CD4-positive, alpha-beta T cell (primary cell): ENCODE measurements at regions not wholly inside any gene's neighbourhood (a gene's known extent, or its start where the extent isn't known, plus 50 kb on each side); places are given as distances from the start of the nearest gene placed in this dataset.

ENCODE experiments used
- ATAC-seq: fragments of 200-7000 bp; cut with Tn5 transposase; one replicate; pipeline ENCODE4 v1.10.0; 2022; ENCODE audit warnings: mild to moderate bottlenecking; ENCODE audit not compliant: poor library complexity
- CTCF ChIA-PET: fragments of 350-600 bp; sonication (Branson Sonifier 250); formaldehyde crosslinking; loops from one replicate; lab custom pipeline; 2021; ENCODE audit warnings: antibody characterized with exemption, inconsistent platforms; lab: Charles Lee
- POLR2A ChIA-PET: fragments of 350-600 bp; sonication (Branson Sonifier 250); formaldehyde crosslinking; loops from one replicate; lab custom pipeline; 2021; ENCODE audit warnings: antibody characterized with exemption, inconsistent platforms; lab: Charles Lee
- DNase-seq, 14 experiments: peaks; one replicate each; pipeline ENCODE4 v3.0.0-alpha.2; 2013 to 2020; ENCODE audit warnings: mixed read lengths in 2 of 14
- H3K27ac ChIP-seq, 2 donors: one replicate each; pipeline versions ENCODE4 v1.5.1 to v1.7.0; 2013; ENCODE audit warnings: low read length in 2 of 2, low read depth in 1 of 2, mild to moderate bottlenecking in 1 of 2
- H3K27me3 ChIP-seq, 2 experiments: 1 replicate in 1 of 2; 2 replicates in 1 of 2; pipeline versions ENCODE4 v1.6.1 to v1.7.0; 2013; ENCODE audit warnings: low read length in 2 of 2, control low read depth in 1 of 2, mild to moderate bottlenecking in 1 of 2, moderate library complexity in 1 of 2; ENCODE audit not compliant: insufficient read depth in 2 of 2, control insufficient read depth in 1 of 2
- H3K36me3 ChIP-seq: one replicate; pipeline ENCODE4 v1.6.1; 2013; ENCODE audit warnings: low read length, control low read depth; ENCODE audit not compliant: insufficient read depth
- H3K4me1 ChIP-seq: one replicate; pipeline ENCODE4 v1.6.1; 2013; ENCODE audit warnings: low read length, control low read depth; ENCODE audit not compliant: insufficient read depth
- H3K4me3 ChIP-seq: one replicate; pipeline ENCODE4 v1.5.1; 2013; ENCODE audit warnings: mild to moderate bottlenecking, low read length, moderate library complexity
- H3K9me3 ChIP-seq, 2 experiments: 1 replicate in 1 of 2; 2 replicates in 1 of 2; pipeline versions ENCODE4 v1.6.1 to v1.7.0; 2013; ENCODE audit warnings: low read length in 2 of 2, mild to moderate bottlenecking in 2 of 2, control low read depth in 1 of 2, moderate library complexity in 1 of 2; ENCODE audit not compliant: control insufficient read depth in 1 of 2, insufficient read depth in 1 of 2
- H3K27ac Mint-ChIP-seq: one replicate; pipeline ENCODE4 v1.8.0; 2020; ENCODE audit warnings: mixed read lengths
- H3K27me3 Mint-ChIP-seq: one replicate; pipeline ENCODE4 v1.8.0; 2021; ENCODE audit warnings: mixed read lengths
- H3K36me3 Mint-ChIP-seq: one replicate; pipeline ENCODE4 v1.8.0; 2021; ENCODE audit warnings: low read depth, mixed read lengths
- H3K4me1 Mint-ChIP-seq: one replicate; pipeline ENCODE4 v1.8.0; 2021; ENCODE audit warnings: low read depth, mixed read lengths
- H3K4me3 Mint-ChIP-seq: one replicate; pipeline ENCODE4 v1.8.0; 2020; ENCODE audit warnings: mild to moderate bottlenecking, mixed read lengths
- H3K9me3 Mint-ChIP-seq: one replicate; pipeline ENCODE4 v1.8.0; 2020; ENCODE audit warnings: mixed read lengths
- intact Hi-C, 2 experiments: fragments of 100-400 bp; cut with DNase I in 1 of 2; cut with micrococcal nuclease in 1 of 2; formaldehyde crosslinking; loops; one replicate each; pipeline versions ENCODE4 v1.15.1 to v1.9.0; 2023 to 2025; cut with DNase I, micrococcal nuclease
- TF ChIP-seq, protein P1 (sequence below): fragments of 200-600 bp; IDR thresholded peaks from one replicate; pipeline ENCODE4 v1.8.0; 2022; ENCODE audit warnings: antibody characterized with exemption, mild to moderate bottlenecking

GRCh38 chr1:4553761-4554160 lies 100.6 kb upstream of the AJAP1 start:
- no peak for ATAC-seq
- Mint-ChIP-seq H3K27ac (no peak overlapping the region), H3K36me3 (no peaks in the 10 kb centered on the region), H3K4me3 (no peak overlapping the region), H3K27me3 (peaks cover 15% of the 10 kb centered on the region), H3K4me1 (no peaks in the 10 kb centered on the region), H3K9me3 (peaks cover 3% of the 10 kb centered on the region)
- Histone ChIP-seq H3K4me3 (no peak overlapping the region), H3K9me3 (no peaks in the 10 kb centered on the region), H3K27ac (no peak overlapping the region), H3K27me3 (no peaks in the 10 kb centered on the region), H3K36me3 (no peaks in the 10 kb centered on the region), H3K4me1 (no peaks in the 10 kb centered on the region)
- CTCF ChIA-PET: no interaction called here
- intact Hi-C loops: no loop called here
- DNase-seq: no peak
- POLR2A ChIA-PET: no interaction called here
- TF ChIP-seq, protein P1, sequence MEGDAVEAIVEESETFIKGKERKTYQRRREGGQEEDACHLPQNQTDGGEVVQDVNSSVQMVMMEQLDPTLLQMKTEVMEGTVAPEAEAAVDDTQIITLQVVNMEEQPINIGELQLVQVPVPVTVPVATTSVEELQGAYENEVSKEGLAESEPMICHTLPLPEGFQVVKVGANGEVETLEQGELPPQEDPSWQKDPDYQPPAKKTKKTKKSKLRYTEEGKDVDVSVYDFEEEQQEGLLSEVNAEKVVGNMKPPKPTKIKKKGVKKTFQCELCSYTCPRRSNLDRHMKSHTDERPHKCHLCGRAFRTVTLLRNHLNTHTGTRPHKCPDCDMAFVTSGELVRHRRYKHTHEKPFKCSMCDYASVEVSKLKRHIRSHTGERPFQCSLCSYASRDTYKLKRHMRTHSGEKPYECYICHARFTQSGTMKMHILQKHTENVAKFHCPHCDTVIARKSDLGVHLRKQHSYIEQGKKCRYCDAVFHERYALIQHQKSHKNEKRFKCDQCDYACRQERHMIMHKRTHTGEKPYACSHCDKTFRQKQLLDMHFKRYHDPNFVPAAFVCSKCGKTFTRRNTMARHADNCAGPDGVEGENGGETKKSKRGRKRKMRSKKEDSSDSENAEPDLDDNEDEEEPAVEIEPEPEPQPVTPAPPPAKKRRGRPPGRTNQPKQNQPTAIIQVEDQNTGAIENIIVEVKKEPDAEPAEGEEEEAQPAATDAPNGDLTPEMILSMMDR: no peak

GRCh38 chr1:4554271-4554865 lies 100.0 kb upstream of the AJAP1 start:
- H3K36me3 ChIP-seq: no peaks in the 10 kb centered on the region
- H3K27me3 ChIP-seq: no peaks in the 10 kb centered on the region
- DNase-seq: no peak
- Mint-ChIP-seq H3K27me3 (peaks cover 21% of the 10 kb centered on the region), H3K4me1 (no peaks in the 10 kb centered on the region), H3K27ac (no peak overlapping the region), H3K4me3 (no peak overlapping the region), H3K36me3 (no peaks in the 10 kb centered on the region), H3K9me3 (peaks cover 3% of the 10 kb centered on the region)
- TF ChIP-seq, protein P1: no peak
- no peak for ATAC-seq
- H3K9me3 ChIP-seq: no peaks in the 10 kb centered on the region
- no peaks in the 10 kb centered on the region for H3K4me1 ChIP-seq
- H3K4me3 ChIP-seq: no peak overlapping the region
- H3K27ac ChIP-seq: no peak overlapping the region
- intact Hi-C loops: no loop called here
- ChIA-PET POLR2A (no interaction called here), CTCF (no interaction called here)

DNA sequence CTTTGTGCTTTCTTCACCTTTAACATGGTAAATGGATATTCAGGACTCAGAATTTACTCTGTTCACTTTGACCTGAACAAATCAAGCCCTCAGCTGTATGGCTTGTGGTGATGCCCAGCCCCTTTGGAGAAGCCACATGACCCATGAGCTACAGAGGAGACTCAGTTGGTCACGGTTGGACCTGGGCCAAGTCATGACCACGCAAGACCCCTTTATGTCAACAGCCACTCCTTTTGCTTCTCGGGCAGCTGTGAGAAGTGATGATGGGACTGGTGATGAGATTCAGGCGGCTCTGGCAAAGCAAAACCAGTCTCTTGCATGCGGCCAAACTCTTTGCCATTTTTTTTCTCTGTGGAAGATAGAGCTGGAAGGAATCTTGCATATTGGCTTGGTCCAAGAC lies 96.5 kb upstream of the AJAP1 start:
- CTCF ChIA-PET: no interaction called here
- Histone ChIP-seq H3K27ac (no peak overlapping the region), H3K4me1 (no peaks in the 10 kb centered on the region), H3K9me3 (peaks cover 0 to 3% of the 10 kb centered on the region in 2 experiments), H3K27me3 (peaks cover 2 to 3% of the 10 kb centered on the region in 2 experiments), H3K4me3 (no peak overlapping the region), H3K36me3 (no peaks in the 10 kb centered on the region)
- POLR2A ChIA-PET: no interaction called here
- intact Hi-C loops: no loop called here
- no peaks in the 10 kb centered on the region for H3K36me3 Mint-ChIP-seq
- no peak overlapping the region for H3K4me3 Mint-ChIP-seq
- TF ChIP-seq, protein P1: no peak
- H3K4me1 Mint-ChIP-seq: no peaks in the 10 kb centered on the region
- H3K27me3 Mint-ChIP-seq: peaks cover 38% of the 10 kb centered on the region
- no peak for ATAC-seq
- H3K9me3 Mint-ChIP-seq: peaks cover 3% of the 10 kb centered on the region
- H3K27ac Mint-ChIP-seq: no peak overlapping the region
- no peak for DNase-seq
